HEK293T (cell line): ENCODE measurements at regions not wholly inside any gene's neighbourhood (a gene's known extent, or its start where the extent isn't known, plus 50 kb on each side); places are given as distances from the start of the nearest gene placed in this dataset.

ENCODE experiments used
- CTCF ChIA-PET: fragments of 350-600 bp; formaldehyde crosslinking; extraction: SDS; loops from one replicate; lab custom pipeline; 2021; ENCODE audit warnings: antibody characterized with exemption, inconsistent platforms; lab: Yijun Ruan, JAX
- POLR2A ChIA-PET: fragments of 350-600 bp; formaldehyde crosslinking; extraction: SDS; loops from one replicate; lab custom pipeline; 2020; ENCODE audit warnings: antibody characterized with exemption, inconsistent platforms; lab: Yijun Ruan, JAX
- DNase-seq: peaks from one replicate; pipeline ENCODE4 v3.0.0; 2012; ENCODE audit warnings: mixed read lengths; ENCODE audit errors: extremely low spot score
- ARNT ChIP-seq: fragments of 450-650 bp; IDR thresholded peaks from 2 replicates; pipeline ENCODE4 v1.6.1; 2017; ENCODE audit warnings: mild to moderate bottlenecking
- BHLHE40 ChIP-seq: fragments of 450-650 bp; IDR thresholded peaks from 2 replicates; pipeline ENCODE4 v1.6.1; 2016; ENCODE audit warnings: mild to moderate bottlenecking, moderate library complexity, borderline replicate concordance
- CTBP1 ChIP-seq: fragments of 450-650 bp; IDR thresholded peaks from 2 replicates; pipeline ENCODE4 v1.6.1; 2016; ENCODE audit warnings: borderline replicate concordance
- ELF4 ChIP-seq: fragments of 450-650 bp; IDR thresholded peaks from 2 replicates; pipeline ENCODE4 v1.6.1; 2017; ENCODE audit warnings: antibody characterized with exemption
- FOXA1 ChIP-seq: fragments of 450-650 bp; IDR thresholded peaks from 2 replicates; pipeline ENCODE4 v1.6.1; 2016; ENCODE audit warnings: mild to moderate bottlenecking
- FOXK2 ChIP-seq: fragments of 450-650 bp; IDR thresholded peaks from 2 replicates; pipeline ENCODE4 v1.6.1; 2016; ENCODE audit warnings: mild to moderate bottlenecking
- FOXM1 ChIP-seq: fragments of 450-650 bp; IDR thresholded peaks from 2 replicates; pipeline ENCODE4 v1.6.1; 2017; ENCODE audit warnings: mild to moderate bottlenecking, borderline replicate concordance
- HDGF ChIP-seq: fragments of 450-650 bp; IDR thresholded peaks from 2 replicates; pipeline ENCODE4 v1.6.1; 2017; ENCODE audit warnings: antibody characterized with exemption, borderline replicate concordance
- L3MBTL2 ChIP-seq: fragments of 450-650 bp; conservative IDR thresholded peaks from 2 replicates; pipeline ENCODE4 v1.6.1; 2016; ENCODE audit warnings: mild to moderate bottlenecking
- LEF1 ChIP-seq: fragments of 450-650 bp; IDR thresholded peaks from 2 replicates; pipeline ENCODE4 v1.6.1; 2017; ENCODE audit warnings: mild to moderate bottlenecking, borderline replicate concordance
- NFRKB ChIP-seq: fragments of 450-650 bp; IDR thresholded peaks from 2 replicates; pipeline ENCODE4 v1.6.1; 2016; ENCODE audit warnings: mild to moderate bottlenecking, moderate library complexity
- SP1 ChIP-seq: fragments of 450-650 bp; IDR thresholded peaks from 2 replicates; pipeline ENCODE4 v1.6.1; 2017
- SUZ12 ChIP-seq: fragments of 450-650 bp; IDR thresholded peaks from 2 replicates; pipeline ENCODE4 v1.6.1; 2016; ENCODE audit warnings: mild to moderate bottlenecking
- TARDBP ChIP-seq: fragments of 450-650 bp; IDR thresholded peaks from 2 replicates; pipeline ENCODE4 v1.6.1; 2016
- ZNF384 ChIP-seq: fragments of 450-650 bp; IDR thresholded peaks from 2 replicates; pipeline ENCODE4 v1.6.1; 2016
- TF ChIP-seq, protein P1 (sequence below): fragments of 450-650 bp; IDR thresholded peaks from 2 replicates; pipeline ENCODE4 v1.6.1; 2016

DNA sequence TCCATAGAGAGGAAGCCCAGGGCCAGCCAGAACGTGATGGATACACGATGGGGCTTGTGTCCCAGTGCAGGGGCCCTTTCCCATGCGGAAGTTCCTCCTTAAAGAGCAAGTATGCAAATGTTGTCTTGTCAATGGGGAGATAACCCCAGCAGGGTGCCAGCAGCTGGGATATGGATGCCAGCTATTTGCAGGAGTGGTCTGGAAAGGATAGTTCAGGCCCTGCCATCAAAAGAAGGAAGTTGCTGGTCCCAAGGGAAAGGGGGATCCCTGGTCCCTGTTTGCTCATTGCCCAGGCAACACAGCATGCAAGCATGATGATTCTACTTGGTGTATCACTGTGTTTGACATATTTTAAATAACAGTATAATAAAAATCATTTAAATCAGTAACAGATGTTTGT is 73.1 kb upstream of the HECW1 start:
- CTCF ChIA-PET: no interaction called here
- TF ChIP-seq LEF1 (no peak), TARDBP (no peak), FOXA1 (no peak), NFRKB (no peak)
- TF ChIP-seq, protein P1, sequence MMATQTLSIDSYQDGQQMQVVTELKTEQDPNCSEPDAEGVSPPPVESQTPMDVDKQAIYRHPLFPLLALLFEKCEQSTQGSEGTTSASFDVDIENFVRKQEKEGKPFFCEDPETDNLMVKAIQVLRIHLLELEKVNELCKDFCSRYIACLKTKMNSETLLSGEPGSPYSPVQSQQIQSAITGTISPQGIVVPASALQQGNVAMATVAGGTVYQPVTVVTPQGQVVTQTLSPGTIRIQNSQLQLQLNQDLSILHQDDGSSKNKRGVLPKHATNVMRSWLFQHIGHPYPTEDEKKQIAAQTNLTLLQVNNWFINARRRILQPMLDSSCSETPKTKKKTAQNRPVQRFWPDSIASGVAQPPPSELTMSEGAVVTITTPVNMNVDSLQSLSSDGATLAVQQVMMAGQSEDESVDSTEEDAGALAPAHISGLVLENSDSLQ: no peak
- DNase-seq: no peak
- POLR2A ChIA-PET: no interaction called here

DNA sequence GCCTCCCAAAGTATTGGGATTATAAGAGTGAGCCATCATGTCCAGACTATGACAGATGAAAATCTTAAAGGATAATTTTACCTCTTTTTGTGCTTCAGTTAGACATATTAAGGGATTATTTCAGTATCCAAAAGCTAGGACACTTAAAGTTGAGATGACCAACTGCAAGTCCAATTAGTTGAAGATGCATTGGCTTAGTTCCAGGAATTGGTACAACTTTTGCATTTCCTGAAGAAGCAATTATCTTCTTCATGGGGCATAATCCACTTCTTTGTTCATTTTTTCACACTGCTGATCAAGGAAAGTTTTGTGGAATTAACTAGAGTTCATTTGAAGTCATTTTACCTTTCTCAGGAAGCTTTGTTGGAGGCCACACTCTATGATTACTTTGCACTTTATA is 72.0 kb upstream of the HECW1 start:
- ChIA-PET CTCF (no interaction called here), POLR2A (no interaction called here)
- TF ChIP-seq SP1 (no peak), ARNT (no peak), TARDBP (no peak), L3MBTL2 (no peak), SUZ12 (no peak), FOXM1 (no peak), ZNF384 (no peak), FOXA1 (no peak), NFRKB (no peak), BHLHE40 (no peak), FOXK2 (no peak), ELF4 (no peak), HDGF (no peak), LEF1 (no peak)
- TF ChIP-seq, protein P1: no peak
- no peak for DNase-seq

DNA sequence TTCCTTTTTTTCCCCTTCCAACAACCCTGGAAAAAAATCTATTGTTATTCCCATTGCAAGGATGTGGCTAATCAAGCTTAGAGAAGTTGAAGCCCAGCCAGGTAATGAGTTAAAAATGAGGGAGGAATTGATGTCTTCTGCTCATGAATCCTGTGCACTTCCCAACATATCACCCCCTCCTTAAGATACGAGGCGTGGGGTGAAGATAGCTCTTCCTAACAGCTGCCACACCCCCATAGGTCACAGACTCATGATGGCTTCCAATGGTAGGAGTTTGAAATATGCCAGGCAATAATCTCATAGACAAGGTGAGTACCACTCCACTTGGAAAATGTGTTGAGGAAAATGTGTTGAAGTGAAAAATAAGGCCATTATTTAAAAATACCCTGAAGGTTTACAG is 71.3 kb upstream of the HECW1 start:
- TF ChIP-seq HDGF: no peak
- DNase-seq: no peak
- ChIA-PET CTCF (no interaction called here), POLR2A (no interaction called here)

DNA sequence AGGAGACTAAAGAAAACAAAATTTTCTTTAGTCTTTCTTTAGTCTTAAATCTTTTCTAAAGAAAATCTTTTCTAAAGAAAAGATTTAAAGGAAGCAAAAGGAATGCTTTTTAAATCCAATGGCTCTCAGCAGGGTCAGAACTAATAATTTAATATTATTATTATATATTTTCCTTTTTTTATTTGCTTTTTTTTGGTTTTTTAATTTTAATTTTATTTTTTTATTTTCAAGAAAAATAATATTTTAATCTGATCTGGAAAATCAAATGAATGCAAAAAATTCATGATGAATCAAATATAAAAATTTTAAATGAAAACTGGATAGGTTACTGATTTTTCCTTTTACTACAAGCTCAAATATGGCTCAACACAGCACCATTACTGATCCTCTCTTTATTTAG is 70.7 kb upstream of the HECW1 start:
- TF ChIP-seq FOXA1 (no peak), CTBP1 (no peak), HDGF (no peak), SP1 (no peak), TARDBP (no peak), ARNT (no peak), SUZ12 (no peak), ZNF384 (no peak), NFRKB (no peak), FOXK2 (no peak), L3MBTL2 (no peak), LEF1 (no peak), FOXM1 (no peak), ELF4 (no peak), BHLHE40 (no peak)
- TF ChIP-seq, protein P1: no peak
- POLR2A ChIA-PET: no interaction called here
- no peak for DNase-seq
- CTCF ChIA-PET: no interaction called here

DNA sequence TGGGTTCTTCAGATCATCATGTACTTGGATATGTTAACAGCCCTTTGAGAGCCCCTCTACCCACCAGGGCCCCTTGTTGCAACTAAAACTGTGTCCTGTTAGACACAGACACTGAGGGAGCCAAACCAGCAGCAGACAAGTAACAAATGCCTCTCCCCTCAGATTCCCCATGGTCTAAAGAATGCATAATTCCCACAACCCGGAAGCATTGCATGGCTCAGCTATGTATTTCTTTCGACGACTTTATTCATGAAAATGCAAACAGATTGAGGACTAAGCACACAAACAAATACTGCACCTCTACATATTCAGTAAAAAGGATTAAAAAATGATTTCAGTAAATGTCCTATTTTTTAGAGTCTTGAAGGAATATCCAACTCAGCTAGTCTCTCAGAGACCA is 70.1 kb upstream of the HECW1 start:
- TF ChIP-seq CTBP1: no peak
- DNase-seq: no peak
- ChIA-PET POLR2A (no interaction called here), CTCF (no interaction called here)

DNA sequence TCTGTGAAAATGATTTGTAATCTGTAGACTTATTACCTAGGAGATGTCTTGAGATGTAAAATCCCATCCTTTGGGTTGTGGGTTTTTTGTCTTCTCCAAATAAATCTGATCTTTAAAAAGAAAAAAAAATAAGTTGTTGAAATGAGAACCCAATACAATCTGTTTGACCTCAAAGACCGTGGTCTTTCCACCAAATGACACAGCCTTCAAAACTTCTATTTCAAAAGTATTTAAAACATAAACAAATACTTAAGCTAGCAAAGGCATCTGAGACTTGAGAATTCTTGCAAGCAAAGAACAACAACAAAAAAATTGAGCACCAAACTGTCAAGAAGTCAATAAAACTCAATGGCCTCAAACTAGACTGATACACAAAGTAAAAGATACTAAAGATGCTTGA is 67.9 kb upstream of the HECW1 start:
- no peak for DNase-seq
- TF ChIP-seq FOXM1: no peak
- TF ChIP-seq, protein P1: no peak
- TF ChIP-seq LEF1: no peak
- TF ChIP-seq L3MBTL2: no peak
- no peak for TF ChIP-seq FOXK2
- no peak for TF ChIP-seq TARDBP
- no peak for TF ChIP-seq SUZ12
- no peak for TF ChIP-seq CTBP1
- TF ChIP-seq ARNT: no peak
- TF ChIP-seq SP1: no peak
- TF ChIP-seq FOXA1: no peak
- TF ChIP-seq HDGF: no peak
- TF ChIP-seq NFRKB: no peak
- TF ChIP-seq BHLHE40: no peak
- TF ChIP-seq ZNF384: no peak
- no peak for TF ChIP-seq ELF4
- ChIA-PET CTCF (no interaction called here), POLR2A (no interaction called here)
